SK-N-SH treated with all-trans-retinoic acid at 6 μM for 48 hours (cell line): ENCODE measurements at regions not wholly inside any gene's neighbourhood (a gene's known extent, or its start where the extent isn't known, plus 50 kb on each side); places are given as distances from the start of the nearest gene placed in this dataset.

ENCODE experiments used
- ATAC-seq: fragments of 200-7000 bp; cut with Tn5 transposase; 3 replicates; pipeline ENCODE4 v1.9.1; 2020; ENCODE audit warnings: mild to moderate bottlenecking, moderate library complexity
- BACH2 ChIP-seq: fragments of 250-450 bp; sonication (Bioruptor Pico); IDR thresholded peaks from 2 replicates; pipeline ENCODE4 v1.9.0; 2021; ENCODE audit warnings: mild to moderate bottlenecking, borderline replicate concordance
- CREB5 ChIP-seq: fragments of 250-450 bp; sonication (Bioruptor Pico); IDR thresholded peaks from 2 replicates; pipeline ENCODE4 v1.5.1; 2020; ENCODE audit warnings: low read depth, mild to moderate bottlenecking, moderate library complexity
- CSDC2 ChIP-seq: fragments of 250-450 bp; sonication (Bioruptor Pico); IDR thresholded peaks from 2 replicates; pipeline ENCODE4 v1.5.0; 2020; ENCODE audit warnings: mild to moderate bottlenecking, moderate library complexity
- ESRRG ChIP-seq: fragments of 250-450 bp; sonication (Bioruptor Pico); IDR thresholded peaks from 2 replicates; pipeline ENCODE4 v1.6.1; 2021; ENCODE audit warnings: mild to moderate bottlenecking
- GLIS3 ChIP-seq: fragments of 250-450 bp; sonication (Bioruptor Pico); IDR thresholded peaks from 2 replicates; pipeline ENCODE4 v1.5.0; 2020; ENCODE audit warnings: mild to moderate bottlenecking, moderate library complexity
- ISL1 ChIP-seq: fragments of 250-450 bp; sonication (Bioruptor Pico); IDR thresholded peaks from 2 replicates; pipeline ENCODE4 v2.1.2; 2022; ENCODE audit warnings: mild to moderate bottlenecking, moderate library complexity
- OSR1 ChIP-seq: fragments of 250-450 bp; sonication (Bioruptor Pico); IDR thresholded peaks from 2 replicates; pipeline ENCODE4 v1.8.0; 2022; ENCODE audit warnings: moderate library complexity, mild to moderate bottlenecking, inconsistent platforms
- POU6F1 ChIP-seq: fragments of 250-450 bp; sonication (Bioruptor Pico); IDR thresholded peaks from 2 replicates; pipeline ENCODE4 v1.8.0; 2021; ENCODE audit warnings: low read depth, mild to moderate bottlenecking, moderate library complexity, borderline replicate concordance
- PPARA ChIP-seq: fragments of 250-450 bp; sonication (Bioruptor Pico); IDR thresholded peaks from 2 replicates; pipeline ENCODE4 v1.5.0; 2020; ENCODE audit warnings: mild to moderate bottlenecking, borderline replicate concordance
- RARB ChIP-seq: fragments of 250-450 bp; sonication (Bioruptor Pico); IDR thresholded peaks from 2 replicates; pipeline ENCODE4 v1.8.0; 2021; ENCODE audit warnings: mild to moderate bottlenecking, moderate library complexity
- SNAI2 ChIP-seq: fragments of 250-450 bp; sonication (Bioruptor Pico); IDR thresholded peaks from 2 replicates; pipeline ENCODE4 v1.5.0; 2020; ENCODE audit warnings: mild to moderate bottlenecking, moderate library complexity
- TOX ChIP-seq: fragments of 250-450 bp; sonication (Bioruptor Pico); IDR thresholded peaks from 2 replicates; pipeline ENCODE4 v1.8.0; 2021; ENCODE audit warnings: mild to moderate bottlenecking, moderate library complexity, borderline replicate concordance
- TSHZ2 ChIP-seq: fragments of 250-450 bp; sonication (Bioruptor Pico); IDR thresholded peaks from 2 replicates; pipeline ENCODE4 v1.5.0; 2020; ENCODE audit warnings: mild to moderate bottlenecking, moderate library complexity
- ZC3H10 ChIP-seq: fragments of 250-450 bp; sonication (Bioruptor Pico); IDR thresholded peaks from 2 replicates; pipeline ENCODE4 v1.5.1; 2021; ENCODE audit warnings: mild to moderate bottlenecking, moderate library complexity
- ZFP30 ChIP-seq: fragments of 450-650 bp; formaldehyde crosslinking; IDR thresholded peaks from 2 replicates; pipeline ENCODE4 v1.5.0; 2022; ENCODE audit warnings: mild to moderate bottlenecking, moderate library complexity
- ZNF70 ChIP-seq: fragments of 450-650 bp; formaldehyde crosslinking; IDR thresholded peaks from 2 replicates; pipeline ENCODE4 v1.5.0; 2020; ENCODE audit warnings: mild to moderate bottlenecking, moderate library complexity
- ZNF8 ChIP-seq: fragments of 450-650 bp; formaldehyde crosslinking; IDR thresholded peaks from 2 replicates; pipeline ENCODE4 v1.5.0; 2020; ENCODE audit warnings: mild to moderate bottlenecking, moderate library complexity

GRCh38 chr9:134225186-134225585, 60.8 kb upstream of the RNU6ATAC start (continued):
- TF ChIP-seq BACH2: no peak
- no peak for TF ChIP-seq CREB5 (CRISPR knock-in tag)
- TF ChIP-seq ISL1 (CRISPR knock-in tag): no peak
- no peak for TF ChIP-seq CSDC2 (CRISPR knock-in tag)
- no peak for TF ChIP-seq SNAI2 (CRISPR knock-in tag)

DNA sequence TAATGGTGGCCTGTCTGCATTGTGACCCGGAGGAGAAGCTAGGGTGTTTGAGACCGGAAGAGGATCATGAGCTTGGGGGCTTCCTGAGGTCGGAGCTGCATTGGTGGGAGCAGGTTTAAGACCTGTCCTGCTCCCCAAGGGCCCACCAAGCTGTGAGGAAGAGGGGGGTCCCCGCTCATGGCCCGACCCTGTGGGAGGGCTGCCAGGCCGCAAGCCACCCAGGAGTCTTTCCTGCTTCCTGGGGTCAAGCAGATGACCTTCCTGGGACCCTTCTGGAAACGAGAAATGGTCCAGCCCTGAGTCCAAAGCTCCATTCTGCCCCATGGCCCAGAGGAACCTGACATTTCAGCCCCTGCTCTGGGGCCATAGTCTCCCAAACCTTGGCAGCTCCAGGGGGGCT, 61.5 kb upstream of the RNU6ATAC start:
- no peak for TF ChIP-seq RARB (CRISPR knock-in tag)
- TF ChIP-seq TOX (CRISPR knock-in tag): no peak
- TF ChIP-seq ZC3H10 (CRISPR knock-in tag): no peak
- no peak for TF ChIP-seq TSHZ2 (CRISPR knock-in tag)
- TF ChIP-seq ZNF70: no peak
- TF ChIP-seq POU6F1: no peak
- no peak for TF ChIP-seq CREB5 (CRISPR knock-in tag)
- no peak for ATAC-seq

DNA sequence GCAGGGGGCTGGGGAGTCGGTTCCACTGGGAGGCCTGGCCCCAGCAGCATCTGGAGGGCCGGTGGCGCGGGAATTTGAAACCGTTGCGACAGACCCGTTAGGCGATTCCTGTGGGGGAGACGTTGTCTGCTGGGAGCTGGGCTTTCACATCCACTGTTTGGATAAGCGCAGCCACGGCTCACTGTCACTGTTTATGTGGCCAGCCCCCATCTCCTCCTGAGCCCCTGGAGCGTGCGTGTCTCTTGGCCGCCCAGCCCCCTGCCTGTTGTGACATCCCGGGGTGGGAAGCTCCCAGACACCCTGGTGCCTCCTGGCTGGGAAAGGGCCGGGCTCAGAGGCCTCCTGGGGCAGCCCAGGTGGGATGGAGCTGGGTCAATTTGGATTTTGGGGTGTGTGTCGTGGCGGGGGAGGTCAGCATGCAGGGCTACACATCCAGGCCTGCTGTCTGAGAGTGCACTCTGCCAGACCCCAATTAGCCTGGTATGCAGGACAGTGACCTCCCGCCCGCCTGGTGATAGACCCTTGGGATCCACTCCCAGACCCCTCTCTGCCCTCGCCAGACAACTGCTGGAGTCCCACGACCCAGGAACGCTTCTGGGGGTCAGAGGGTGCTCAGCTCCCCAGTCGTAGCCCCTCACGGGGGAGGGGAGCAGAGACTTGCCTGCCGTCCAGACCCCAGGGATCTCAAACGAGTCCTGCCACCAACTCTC, 62.0 kb upstream of the RNU6ATAC start:
- no peak for TF ChIP-seq PPARA (CRISPR knock-in tag)
- no peak for ATAC-seq

DNA sequence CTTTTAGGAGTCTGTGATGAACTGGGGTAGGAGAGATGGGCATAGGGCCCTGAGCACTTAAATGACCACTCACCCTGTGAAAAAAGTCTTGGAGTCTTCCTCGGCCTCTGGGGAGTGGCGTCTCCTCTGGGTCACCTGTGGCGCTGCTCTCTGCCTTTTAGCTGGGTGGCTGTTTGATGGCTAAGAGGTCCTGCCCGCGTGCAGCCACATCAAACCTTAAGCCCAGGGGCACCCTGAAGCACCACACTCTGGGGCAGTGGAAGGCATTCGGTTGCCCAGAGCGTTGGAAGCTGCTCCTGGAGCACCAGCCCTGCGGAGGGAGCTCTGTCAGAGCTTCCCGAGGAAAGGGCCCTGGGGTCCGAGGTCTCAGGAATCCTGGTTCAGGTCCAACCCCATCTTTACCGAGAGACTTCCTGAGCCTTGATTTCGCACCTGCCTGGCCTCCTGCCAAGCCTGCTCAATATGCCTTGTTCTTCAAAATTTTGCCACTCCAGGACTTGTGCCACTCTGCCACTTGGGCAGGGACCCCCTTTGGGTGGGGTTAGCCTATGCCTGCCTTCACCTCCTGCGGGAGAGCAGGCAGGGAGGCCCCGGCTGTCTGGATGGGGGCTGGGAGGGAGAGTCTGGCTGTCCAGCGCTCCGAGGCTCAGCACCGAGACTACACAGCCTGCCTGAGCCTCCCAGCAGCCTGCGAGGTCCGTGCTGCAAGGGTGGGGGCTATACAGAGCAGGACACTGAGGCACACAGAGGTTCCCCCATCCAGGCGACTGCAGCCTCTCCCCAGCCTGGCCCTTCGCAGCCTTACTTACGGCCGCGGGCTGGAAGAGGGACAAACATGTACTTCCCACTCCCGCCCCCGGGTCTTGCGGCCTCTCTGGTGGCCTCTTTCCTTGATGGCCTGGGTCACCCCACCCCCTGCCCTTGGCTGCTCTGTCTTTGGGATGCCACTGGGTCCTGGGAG, 63.4 kb upstream of the RNU6ATAC start:
- no peak for ATAC-seq
- TF ChIP-seq OSR1 (CRISPR knock-in tag) (no peak), CREB5 (CRISPR knock-in tag) (no peak), TSHZ2 (CRISPR knock-in tag) (no peak), SNAI2 (CRISPR knock-in tag) (no peak), ESRRG (no peak), ZFP30 (no peak), PPARA (CRISPR knock-in tag) (no peak), GLIS3 (CRISPR knock-in tag) (no peak), ZNF8 (CRISPR knock-in tag) (no peak), RARB (CRISPR knock-in tag) (no peak)
